GM12874 (cell line): ENCODE measurements at regions not wholly inside any gene's neighbourhood (a gene's known extent, or its start where the extent isn't known, plus 50 kb on each side); places are given as distances from the start of the nearest gene placed in this dataset.

Source experiments
- CTCF ChIP-seq: IDR thresholded peaks from 2 replicates; pipeline ENCODE4 v1.5.1; 2011; ENCODE audit warnings: low read depth, mild to moderate bottlenecking, control low read depth, low read length, moderate library complexity; ENCODE audit not compliant: insufficient read depth

DNA sequence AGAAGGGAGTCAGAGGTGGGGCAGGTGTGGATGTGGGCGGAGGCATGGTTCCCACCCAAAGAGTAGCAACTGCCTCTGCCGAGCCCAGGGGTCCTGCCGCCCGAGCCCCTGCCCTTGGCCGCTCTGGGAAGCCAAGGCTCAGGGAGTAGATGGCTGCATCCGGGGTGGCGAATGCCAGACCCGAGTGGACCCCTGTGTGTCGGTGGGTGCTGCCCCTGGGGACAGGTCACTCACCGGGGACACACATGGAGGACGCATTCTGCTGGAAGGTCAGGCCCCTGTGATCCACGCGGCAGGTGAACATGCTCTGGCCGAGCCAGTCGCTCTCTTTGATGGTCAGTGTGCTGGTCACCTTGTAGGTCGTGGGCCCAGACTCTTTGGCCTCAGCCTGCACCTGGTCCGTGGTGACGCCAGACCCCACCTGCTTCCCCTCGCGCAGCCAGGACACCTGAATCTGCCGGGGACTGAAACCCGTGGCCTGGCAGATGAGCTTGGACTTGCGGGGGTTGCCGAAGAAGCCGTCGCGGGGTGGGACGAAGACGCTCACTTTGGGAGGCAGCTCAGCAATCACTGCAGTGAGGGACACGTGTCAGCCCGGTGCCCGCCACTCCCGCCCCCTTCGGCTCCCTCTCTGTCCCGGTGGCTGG lies 329.0 kb downstream of the TMEM121 start:
- no peak for TF ChIP-seq CTCF

DNA sequence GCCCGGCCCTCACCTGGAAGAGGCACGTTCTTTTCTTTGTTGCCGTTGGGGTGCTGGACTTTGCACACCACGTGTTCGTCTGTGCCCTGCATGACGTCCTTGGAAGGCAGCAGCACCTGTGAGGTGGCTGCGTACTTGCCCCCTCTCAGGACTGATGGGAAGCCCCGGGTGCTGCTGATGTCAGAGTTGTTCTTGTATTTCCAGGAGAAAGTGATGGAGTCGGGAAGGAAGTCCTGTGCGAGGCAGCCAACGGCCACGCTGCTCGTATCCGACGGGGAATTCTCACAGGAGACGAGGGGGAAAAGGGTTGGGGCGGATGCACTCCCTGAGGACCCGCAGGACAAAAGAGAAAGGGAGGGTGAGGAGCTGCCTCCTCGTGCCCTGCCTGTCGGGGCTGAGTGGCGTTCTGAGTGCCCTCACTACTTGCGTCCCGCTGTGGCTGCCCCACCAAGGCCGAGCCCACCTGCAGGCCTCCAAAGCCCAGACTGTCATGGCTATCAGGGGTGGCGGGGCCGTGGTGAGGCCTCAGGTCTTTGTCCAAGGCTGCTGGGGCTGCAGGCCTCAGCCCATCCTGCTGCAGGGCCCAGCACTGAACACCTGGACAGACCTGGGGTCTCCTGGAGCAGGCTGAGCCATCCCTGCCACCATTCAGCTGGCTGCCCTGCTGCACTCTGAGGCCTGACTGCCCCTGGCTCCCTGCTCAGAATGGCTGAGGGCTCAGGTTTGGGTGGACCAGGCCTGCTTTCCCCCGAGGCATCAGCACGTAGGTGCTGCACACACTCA lies 329.7 kb downstream of the TMEM121 start:
- TF ChIP-seq CTCF: no peak

- TF ChIP-seq CTCF: no peak
Observed at GRCh38 chr14:105856676-105857219, 330.4 kb downstream of the TMEM121 start.

GRCh38 chr14:105857220-105857825 lies 330.9 kb downstream of the TMEM121 start:
- no peak for TF ChIP-seq CTCF

DNA sequence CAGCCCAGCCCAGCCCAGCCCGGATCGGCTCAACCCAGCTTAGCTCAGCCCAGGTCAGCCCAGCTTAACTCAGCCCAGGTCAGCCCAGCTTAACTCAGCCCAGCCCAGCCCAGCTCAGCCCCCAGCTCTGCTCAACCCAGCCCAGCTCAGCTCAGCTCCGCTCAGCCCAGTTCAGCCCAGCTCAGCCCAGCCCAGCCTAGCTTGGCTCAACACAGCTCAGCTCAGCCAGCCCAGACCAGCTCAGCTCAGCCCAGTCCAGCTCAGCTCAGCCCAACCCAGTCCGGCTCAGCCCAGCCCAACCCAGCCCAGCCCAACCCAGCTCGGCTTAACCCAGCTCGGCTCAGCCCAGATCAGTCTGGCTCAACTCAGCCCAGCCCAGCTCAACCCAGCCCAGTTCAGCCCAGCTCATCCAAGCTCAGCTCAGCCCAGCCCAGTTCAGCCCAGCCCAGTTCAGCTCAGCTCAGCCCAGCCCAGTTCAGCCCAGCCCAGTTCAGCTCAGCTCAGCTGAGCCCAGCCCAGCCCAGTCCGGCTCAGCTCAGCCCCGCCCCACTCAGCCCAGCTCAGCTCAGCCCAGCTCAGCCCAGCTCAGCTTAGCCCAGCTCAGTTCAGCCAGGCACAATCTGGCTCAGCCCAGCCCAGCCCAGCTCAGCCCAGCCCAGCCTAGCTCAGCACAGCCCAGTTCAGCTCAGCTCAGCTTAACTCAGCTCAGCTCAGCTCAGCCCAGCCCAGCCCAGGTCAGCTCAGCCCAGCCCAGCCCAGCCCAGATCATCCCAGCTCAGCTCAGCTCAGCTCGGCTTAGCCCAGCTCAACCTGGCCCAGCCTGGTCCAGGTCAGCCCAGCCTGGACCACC lies 331.7 kb downstream of the TMEM121 start:
- TF ChIP-seq CTCF: no peak

DNA sequence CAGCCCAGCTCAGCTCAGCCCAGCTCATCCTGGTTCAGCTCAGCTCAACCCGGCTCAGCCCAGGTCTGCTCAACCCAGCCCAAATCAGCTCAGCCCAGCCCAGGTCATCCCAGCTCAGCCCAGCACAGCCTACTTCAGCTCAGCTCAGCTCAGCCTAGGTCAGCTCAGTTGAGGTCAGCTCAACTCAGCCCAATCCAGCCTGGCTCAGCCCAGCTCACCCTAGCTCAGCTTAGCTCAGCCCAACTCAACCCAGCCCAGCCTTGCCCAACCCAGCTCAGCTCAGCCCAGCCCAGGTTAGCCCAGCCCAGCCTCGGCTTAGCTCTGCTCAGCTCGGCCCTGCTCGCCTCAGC lies 332.3 kb downstream of the TMEM121 start:
- no peak for TF ChIP-seq CTCF
